GM12873 (cell line): ENCODE measurements at regions not wholly inside any gene's neighbourhood (a gene's known extent, or its start where the extent isn't known, plus 50 kb on each side); places are given as distances from the start of the nearest gene placed in this dataset.

Source experiments
- CTCF ChIP-seq: IDR thresholded peaks from 2 replicates; pipeline ENCODE4 v1.5.1; 2012; ENCODE audit warnings: low read depth, mild to moderate bottlenecking, moderate library complexity, low read length, control low read depth; ENCODE audit not compliant: insufficient read depth; ENCODE audit errors: missing control alignments

- TF ChIP-seq CTCF: no peak
Observed at GRCh38 chr14:85079842-85080730, 449.9 kb upstream of the FLRT2 start.

GRCh38 chr14:85084344-85084743 lies 445.6 kb upstream of the FLRT2 start:
- no peak for TF ChIP-seq CTCF

GRCh38 chr14:85085981-85086380 lies 444.0 kb upstream of the FLRT2 start:
- no peak for TF ChIP-seq CTCF

- no peak for TF ChIP-seq CTCF
Observed at GRCh38 chr14:85087201-85087600, 442.7 kb upstream of the FLRT2 start.

- TF ChIP-seq CTCF: no peak
Observed at GRCh38 chr14:85088192-85088591, 441.8 kb upstream of the FLRT2 start.

- no peak for TF ChIP-seq CTCF
Observed at GRCh38 chr14:85090681-85091080, 439.3 kb upstream of the FLRT2 start.

GRCh38 chr14:85093631-85094330 lies 436.2 kb upstream of the FLRT2 start:
- TF ChIP-seq CTCF: no peak
